ENCODE measurements at regions not wholly inside any gene's neighbourhood (a gene's known extent, or its start where the extent isn't known, plus 50 kb on each side); places are given as distances from the start of the nearest gene placed in this dataset.

- TF ChIP-seq, protein P1, sequence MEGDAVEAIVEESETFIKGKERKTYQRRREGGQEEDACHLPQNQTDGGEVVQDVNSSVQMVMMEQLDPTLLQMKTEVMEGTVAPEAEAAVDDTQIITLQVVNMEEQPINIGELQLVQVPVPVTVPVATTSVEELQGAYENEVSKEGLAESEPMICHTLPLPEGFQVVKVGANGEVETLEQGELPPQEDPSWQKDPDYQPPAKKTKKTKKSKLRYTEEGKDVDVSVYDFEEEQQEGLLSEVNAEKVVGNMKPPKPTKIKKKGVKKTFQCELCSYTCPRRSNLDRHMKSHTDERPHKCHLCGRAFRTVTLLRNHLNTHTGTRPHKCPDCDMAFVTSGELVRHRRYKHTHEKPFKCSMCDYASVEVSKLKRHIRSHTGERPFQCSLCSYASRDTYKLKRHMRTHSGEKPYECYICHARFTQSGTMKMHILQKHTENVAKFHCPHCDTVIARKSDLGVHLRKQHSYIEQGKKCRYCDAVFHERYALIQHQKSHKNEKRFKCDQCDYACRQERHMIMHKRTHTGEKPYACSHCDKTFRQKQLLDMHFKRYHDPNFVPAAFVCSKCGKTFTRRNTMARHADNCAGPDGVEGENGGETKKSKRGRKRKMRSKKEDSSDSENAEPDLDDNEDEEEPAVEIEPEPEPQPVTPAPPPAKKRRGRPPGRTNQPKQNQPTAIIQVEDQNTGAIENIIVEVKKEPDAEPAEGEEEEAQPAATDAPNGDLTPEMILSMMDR (conservative IDR thresholded peaks at IDR 0.05 in 1 of 2, IDR thresholded peaks at IDR 0.05 in 1 of 2; ENCODE audit: low read depth in 1 of 2, low read length in 2 of 2), result no peak
- no peak for TF ChIP-seq EZH2 (IDR thresholded peaks at IDR 0.05; ENCODE audit: low read length, missing control alignments)
Measured at GRCh38 chr9:25048098-25048724, 502.5 kb upstream of the IZUMO3 start.
